ENCODE measurements at regions not wholly inside any gene's neighbourhood (a gene's known extent, or its start where the extent isn't known, plus 50 kb on each side); places are given as distances from the start of the nearest gene placed in this dataset.

- no peak for TF ChIP-seq POLR2AphosphoS5 (IDR thresholded peaks at IDR 0.05; ENCODE audit: low read length)
- TF ChIP-seq MTA2 (IDR thresholded peaks at IDR 0.05; ENCODE audit: low read depth), result no peak
- no peak for TF ChIP-seq POLR2A (IDR thresholded peaks at IDR 0.05; ENCODE audit: low read depth, low read length)
These were observed 239.7 kb downstream of the EMP1 start for GRCh38 chr12:13436182-13436581.

All from GM12878 (cell line).